ENCODE measurements at regions not wholly inside any gene's neighbourhood (a gene's known extent, or its start where the extent isn't known, plus 50 kb on each side); places are given as distances from the start of the nearest gene placed in this dataset.

- DNase-seq, result no peak
Observed at GRCh38 chr1:216910081-216910840, 187.0 kb upstream of the ESRRG start.

GRCh38 chr1:216908126-216908525 is 184.9 kb upstream of the ESRRG start:
- DNase-seq, result no peak

- DNase-seq, result no peak
Observed at GRCh38 chr1:216907100-216907499, 183.9 kb upstream of the ESRRG start.

- no peak for DNase-seq
Observed at GRCh38 chr1:216905781-216906180, 182.6 kb upstream of the ESRRG start.

GRCh38 chr1:216905137-216905536 is 181.9 kb upstream of the ESRRG start:
- DNase-seq, result no peak

DNA sequence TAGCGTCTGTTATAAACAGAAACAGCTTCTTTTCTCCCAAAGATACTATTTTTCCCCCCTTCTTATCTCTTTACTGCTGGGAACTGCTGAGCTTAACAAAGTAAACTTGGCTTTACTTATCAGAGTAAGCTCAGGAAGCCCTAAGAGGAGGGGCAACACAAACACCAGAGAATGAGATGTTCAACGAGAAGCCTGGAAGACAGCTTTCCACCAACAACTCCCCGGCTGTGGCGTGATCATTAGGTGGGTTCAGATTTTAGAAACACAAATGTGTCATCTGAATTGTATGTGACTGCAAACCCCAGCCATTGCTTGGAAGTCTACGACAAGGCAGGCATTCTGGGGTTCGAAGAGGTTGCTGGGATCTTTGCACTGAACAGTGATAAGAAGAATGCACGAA is 181.2 kb upstream of the ESRRG start:
- DNase-seq, result no peak

GRCh38 chr1:216903382-216903740 is 180.1 kb upstream of the ESRRG start:
- DNase-seq, result no peak

GRCh38 chr1:216902669-216903381 is 179.6 kb upstream of the ESRRG start:
- DNase-seq, result no peak

GRCh38 chr1:216900116-216900620 is 176.9 kb upstream of the ESRRG start:
- DNase-seq, result no peak

- DNase-seq, result no peak
Observed at GRCh38 chr1:216898801-216899200, 175.6 kb upstream of the ESRRG start.

DNA sequence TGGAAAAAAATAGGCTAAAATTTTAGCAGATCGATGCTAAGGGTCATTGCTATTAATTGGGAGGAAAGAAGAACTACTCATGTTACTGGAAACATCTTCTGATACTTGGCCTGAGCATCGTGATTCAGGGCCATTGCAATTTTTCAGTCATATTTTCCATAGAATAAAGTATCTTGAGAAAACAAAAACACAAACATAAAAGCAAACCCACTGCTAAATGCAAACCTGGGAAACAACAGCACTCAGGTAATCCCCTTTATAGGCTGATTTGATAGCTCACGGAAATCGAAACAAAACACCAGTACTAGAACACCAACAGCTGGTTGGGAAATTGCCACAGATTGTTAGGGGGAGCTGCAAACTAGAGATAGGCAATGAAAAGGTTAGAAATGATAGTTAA is 172.9 kb upstream of the ESRRG start:
- no peak for DNase-seq

DNA sequence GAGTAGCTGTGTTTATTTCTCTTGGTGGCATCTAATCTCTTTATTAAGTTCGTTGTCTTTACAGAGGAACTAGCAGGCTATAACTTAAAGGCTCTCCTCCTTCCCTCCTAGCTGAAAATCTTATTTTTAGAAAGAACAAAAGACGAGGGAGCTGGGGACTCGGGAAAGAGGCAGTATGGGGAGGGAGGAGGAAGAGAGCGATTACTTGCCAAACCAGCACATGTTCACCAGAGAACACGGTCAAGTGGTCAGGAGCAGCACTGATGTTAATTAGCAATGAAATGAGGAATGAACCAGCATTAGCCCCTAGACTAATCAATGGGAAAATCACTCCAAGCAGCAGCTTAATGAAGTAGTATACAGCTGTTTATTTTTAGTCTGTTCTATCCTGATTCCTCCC is 171.3 kb upstream of the ESRRG start:
- no peak for DNase-seq

DNA sequence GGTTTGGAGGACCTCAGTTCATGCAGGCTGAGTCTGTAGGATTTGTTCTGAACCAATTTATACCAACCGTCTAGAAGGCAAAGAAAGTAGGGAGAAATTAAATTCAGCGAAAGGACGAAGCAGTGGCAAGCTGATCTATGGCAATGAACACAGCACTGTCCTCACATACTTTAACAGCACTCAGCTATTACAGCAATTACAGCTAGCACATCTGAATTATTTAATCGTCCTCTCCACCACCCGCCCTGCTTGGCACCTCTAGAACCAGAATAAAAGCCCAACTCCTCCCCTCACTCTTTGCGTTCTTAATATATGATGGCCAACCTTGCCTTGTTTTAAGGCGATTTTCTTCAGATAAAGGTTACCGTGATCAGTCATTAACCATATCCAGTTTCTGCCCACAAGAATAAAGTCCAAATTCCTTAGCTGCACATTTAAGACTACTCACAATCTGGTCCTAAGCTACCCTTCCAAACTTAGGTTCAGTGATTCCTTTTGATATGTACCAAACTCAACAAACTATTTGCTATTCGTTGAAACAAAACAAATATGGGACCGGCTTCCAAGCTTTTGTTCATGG is 169.4 kb upstream of the ESRRG start:
- DNase-seq, result no peak

GRCh38 chr1:216890871-216891270 is 167.6 kb upstream of the ESRRG start:
- no peak for DNase-seq

DNA sequence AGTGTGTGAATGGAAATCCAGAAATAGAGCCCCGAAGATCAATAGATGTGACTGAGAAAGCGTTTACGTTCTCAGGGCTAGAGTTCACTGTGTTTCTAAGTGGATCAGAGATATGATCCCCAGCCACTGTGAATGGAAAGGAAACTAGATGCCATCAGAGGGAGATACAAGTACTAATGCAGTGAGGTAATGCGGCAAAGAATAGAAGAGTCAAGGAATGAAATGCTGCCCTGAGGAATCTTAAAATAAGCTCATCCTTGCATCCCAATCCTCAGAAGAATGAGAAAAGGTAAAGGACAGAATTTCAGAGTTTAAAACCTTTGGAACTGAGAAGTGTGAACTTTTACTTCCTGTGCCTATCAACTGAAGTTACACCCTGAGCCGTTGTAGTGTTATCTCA is 165.5 kb upstream of the ESRRG start:
- DNase-seq, result no peak

DNA sequence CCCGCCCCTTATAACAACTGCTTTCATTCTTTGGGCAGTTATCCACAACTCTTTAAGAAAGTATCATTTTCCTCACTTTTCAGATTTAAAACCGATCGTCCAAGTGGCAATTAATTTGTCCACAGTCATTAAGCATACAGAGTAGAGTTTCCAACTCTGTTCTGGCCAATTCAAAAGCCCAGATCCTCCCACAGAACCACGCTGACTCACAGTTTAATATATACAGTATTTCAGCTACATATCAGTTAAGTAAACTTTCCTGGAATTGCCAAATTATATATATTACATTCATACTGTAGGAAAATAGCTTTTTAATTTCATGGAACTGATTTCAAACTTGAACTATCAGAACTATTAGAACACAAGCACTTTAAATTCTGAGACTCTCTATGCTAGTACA is 163.8 kb upstream of the ESRRG start:
- no peak for DNase-seq

GRCh38 chr1:216884614-216885229 is 161.5 kb upstream of the ESRRG start:
- no peak for DNase-seq

DNA sequence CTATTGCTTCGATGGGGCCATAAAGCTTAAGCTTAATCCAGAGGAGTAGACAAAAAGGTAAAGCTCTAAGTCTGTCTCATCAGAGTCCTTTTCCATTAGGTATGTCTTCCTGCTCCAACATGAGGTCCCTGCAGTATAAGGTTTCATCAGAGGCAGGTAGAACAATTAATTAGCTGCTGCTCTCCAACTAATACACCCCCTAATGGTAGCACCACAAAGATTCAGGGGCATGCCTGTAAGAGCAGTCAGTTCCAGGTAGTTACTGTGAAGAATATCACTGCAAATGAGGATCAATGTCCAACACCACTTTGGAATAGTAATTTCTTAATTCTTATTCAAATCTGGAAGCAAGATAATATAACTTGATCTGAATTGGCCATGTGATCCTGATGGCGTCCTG is 160.3 kb upstream of the ESRRG start:
- DNase-seq, result no peak

GRCh38 chr1:216881695-216882094 is 158.5 kb upstream of the ESRRG start:
- DNase-seq, result no peak

DNA sequence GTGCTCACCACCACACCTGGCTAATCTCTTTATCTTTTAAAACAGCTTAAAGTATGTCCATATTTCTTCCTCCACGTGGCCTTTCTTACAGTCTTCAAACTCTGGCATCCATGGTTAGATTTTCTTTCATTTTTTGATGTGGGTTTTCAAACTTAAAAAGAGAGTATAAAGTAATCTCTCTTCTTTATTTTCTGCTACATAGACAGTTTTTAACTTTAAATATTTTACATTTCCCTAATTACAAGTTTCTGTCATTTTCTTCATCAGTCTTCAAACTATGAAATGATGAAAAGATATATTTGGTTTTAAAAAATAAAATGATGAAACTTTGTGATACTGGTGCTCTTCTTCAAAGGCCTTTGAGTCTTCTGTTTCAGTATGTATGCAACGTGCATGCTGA is 143.5 kb upstream of the ESRRG start:
- DNase-seq, result no peak

GRCh38 chr1:216855810-216856209 is 132.6 kb upstream of the ESRRG start:
- no peak for DNase-seq

- no peak for DNase-seq
Observed at GRCh38 chr1:216854836-216855484, 131.7 kb upstream of the ESRRG start.

- no peak for DNase-seq
Observed at GRCh38 chr1:216851073-216851472, 127.8 kb upstream of the ESRRG start.
